CD4-positive, CD25-positive, alpha-beta regulatory T cell (primary cell): ENCODE measurements at regions not wholly inside any gene's neighbourhood (a gene's known extent, or its start where the extent isn't known, plus 50 kb on each side); places are given as distances from the start of the nearest gene placed in this dataset.

Experiments
- ATAC-seq, 2 donors: fragments of 150-1000 bp; cut with Tn5 transposase; one replicate each; pipeline ENCODE4 v1.10.0; 2021; ENCODE audit warnings: low read depth in 2 of 2, moderate number of reproducible peaks in 2 of 2, moderate library complexity in 1 of 2
- DNase-seq, 3 donors: peaks; one replicate each; pipeline versions ENCODE4 v3.0.0 to v3.0.0-alpha.2; 2012 to 2022; ENCODE audit warnings: mixed read lengths in 1 of 3
- H3K27ac ChIP-seq: one replicate; pipeline ENCODE4 v1.7.0; 2013; ENCODE audit warnings: mild to moderate bottlenecking, low read length; ENCODE audit not compliant: insufficient read depth, poor library complexity, severe bottlenecking
- H3K27me3 ChIP-seq: one replicate; pipeline ENCODE4 v1.7.0; 2013; ENCODE audit warnings: low read length; ENCODE audit not compliant: control insufficient read depth, insufficient read depth
- H3K36me3 ChIP-seq: one replicate; pipeline ENCODE4 v1.7.0; 2013; ENCODE audit warnings: mild to moderate bottlenecking, low read length, moderate library complexity; ENCODE audit not compliant: control insufficient read depth, insufficient read depth
- H3K4me1 ChIP-seq: 2 replicates; pipeline ENCODE4 v1.7.0; 2013; ENCODE audit warnings: mild to moderate bottlenecking, low read length; ENCODE audit not compliant: insufficient read depth, control insufficient read depth, poor library complexity, severe bottlenecking
- H3K4me3 ChIP-seq: one replicate; pipeline ENCODE4 v1.7.0; 2013; ENCODE audit warnings: low read depth, mild to moderate bottlenecking, low read length, moderate library complexity
- H3K9me3 ChIP-seq, 2 experiments: 1 replicate in 1 of 2; 2 replicates in 1 of 2; pipeline ENCODE4 v1.7.0; 2013; ENCODE audit warnings: low read length in 2 of 2, mild to moderate bottlenecking in 1 of 2, moderate library complexity in 1 of 2; ENCODE audit not compliant: control insufficient read depth in 2 of 2
- H3K27ac Mint-ChIP-seq, 3 donors: one replicate each; pipeline ENCODE4 v1.8.0; 2020 to 2022; ENCODE audit warnings: mild to moderate bottlenecking in 3 of 3, mixed read lengths in 3 of 3, moderate library complexity in 2 of 3
- H3K27me3 Mint-ChIP-seq: one replicate; pipeline ENCODE4 v1.8.0; 2022; ENCODE audit warnings: mild to moderate bottlenecking, mixed read lengths
- H3K36me3 Mint-ChIP-seq: one replicate; pipeline ENCODE4 v1.8.0; 2020; ENCODE audit warnings: mixed read lengths
- H3K4me1 Mint-ChIP-seq, 4 donors: one replicate each; pipeline ENCODE4 v1.8.0; 2020 to 2022; ENCODE audit warnings: mixed read lengths in 4 of 4, mild to moderate bottlenecking in 1 of 4
- H3K4me3 Mint-ChIP-seq, 4 donors: one replicate each; pipeline ENCODE4 v1.8.0; 2020 to 2022; ENCODE audit warnings: mild to moderate bottlenecking in 4 of 4, mixed read lengths in 4 of 4, moderate library complexity in 3 of 4
- H3K9me3 Mint-ChIP-seq, 7 donors: one replicate each; pipeline ENCODE4 v1.8.0; 2020 to 2022; ENCODE audit warnings: mixed read lengths in 7 of 7, mild to moderate bottlenecking in 3 of 7, moderate library complexity in 2 of 7

GRCh38 chr20:52244702-52245101 lies 53.1 kb upstream of the ZFP64 start:
- DNase-seq (no peak), ATAC-seq (no peak)
- peaks cover 0 to 6% (median 0%) of the 10 kb centered on the region in 4 donors for H3K4me1 Mint-ChIP-seq
- peaks cover 17% of the 10 kb centered on the region for H3K27me3 Mint-ChIP-seq
- H3K4me3 Mint-ChIP-seq: no peak overlapping the region
- no peak overlapping the region for H3K27ac ChIP-seq
- no peaks in the 10 kb centered on the region for H3K9me3 ChIP-seq
- no peaks in the 10 kb centered on the region for H3K4me1 ChIP-seq
- H3K36me3 ChIP-seq: no peaks in the 10 kb centered on the region
- H3K27me3 ChIP-seq: peaks cover 3% of the 10 kb centered on the region
- H3K4me3 ChIP-seq: no peak overlapping the region
- peaks cover 0 to 4% (median 0%) of the 10 kb centered on the region in 7 donors for H3K9me3 Mint-ChIP-seq
- H3K27ac Mint-ChIP-seq: no peak overlapping the region
- no peaks in the 10 kb centered on the region for H3K36me3 Mint-ChIP-seq

GRCh38 chr20:52242237-52243230 lies 51.0 kb upstream of the ZFP64 start:
- peaks cover 0 to 2% (median 0%) of the 10 kb centered on the region in 7 donors for H3K9me3 Mint-ChIP-seq
- peak overlapping the region in 1 of 3 donors; percentile 32 for H3K27ac Mint-ChIP-seq
- peak in 2 of 3 donors; percentile 17 to 37 for DNase-seq
- H3K4me3 Mint-ChIP-seq: no peak overlapping the region
- peaks cover 0 to 6% (median 0%) of the 10 kb centered on the region in 4 donors for H3K4me1 Mint-ChIP-seq
- H3K27me3 ChIP-seq: peaks cover 3% of the 10 kb centered on the region
- H3K36me3 Mint-ChIP-seq: no peaks in the 10 kb centered on the region
- ATAC-seq: no peak
- H3K27me3 Mint-ChIP-seq: peaks cover 17% of the 10 kb centered on the region
- H3K36me3 ChIP-seq: no peaks in the 10 kb centered on the region
- no peak overlapping the region for H3K4me3 ChIP-seq
- no peaks in the 10 kb centered on the region for H3K9me3 ChIP-seq
- H3K4me1 ChIP-seq: no peaks in the 10 kb centered on the region
- no peak overlapping the region for H3K27ac ChIP-seq
